Fibroblast of peridontal ligament (primary cell): ENCODE measurements at regions not wholly inside any gene's neighbourhood (a gene's known extent, or its start where the extent isn't known, plus 50 kb on each side); places are given as distances from the start of the nearest gene placed in this dataset.
"Not testable (repeated sequence)": the region's sequence is repeated elsewhere in the genome, so short reads cannot be mapped to it uniquely, and the experiment has no call there.

Source experiments
- DNase-seq: peaks from one replicate; pipeline ENCODE4 v3.0.0-alpha.2; 2010; ENCODE audit errors: extremely low read depth

DNA sequence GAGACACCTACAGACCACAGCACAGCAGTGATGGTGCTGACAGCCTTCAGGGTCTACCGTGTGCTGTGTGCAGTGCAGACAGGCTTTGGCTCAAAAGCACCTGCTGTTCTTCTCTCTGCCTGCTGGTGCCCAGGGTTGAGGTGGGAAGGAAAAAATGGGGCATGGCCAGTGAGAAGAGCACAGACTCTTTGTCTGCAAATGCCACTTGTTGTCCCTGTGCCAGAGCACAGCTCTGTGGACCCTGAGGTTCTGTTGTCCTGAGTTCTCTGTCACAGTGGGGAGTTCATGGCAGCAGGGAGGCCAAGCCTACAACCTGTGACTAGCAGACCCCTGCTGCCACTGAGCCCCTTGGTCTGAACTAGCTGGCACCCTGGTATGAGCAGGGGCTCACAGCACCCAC, 376.7 kb downstream of the GLRX3 start:
- DNase-seq = no peak

DNA sequence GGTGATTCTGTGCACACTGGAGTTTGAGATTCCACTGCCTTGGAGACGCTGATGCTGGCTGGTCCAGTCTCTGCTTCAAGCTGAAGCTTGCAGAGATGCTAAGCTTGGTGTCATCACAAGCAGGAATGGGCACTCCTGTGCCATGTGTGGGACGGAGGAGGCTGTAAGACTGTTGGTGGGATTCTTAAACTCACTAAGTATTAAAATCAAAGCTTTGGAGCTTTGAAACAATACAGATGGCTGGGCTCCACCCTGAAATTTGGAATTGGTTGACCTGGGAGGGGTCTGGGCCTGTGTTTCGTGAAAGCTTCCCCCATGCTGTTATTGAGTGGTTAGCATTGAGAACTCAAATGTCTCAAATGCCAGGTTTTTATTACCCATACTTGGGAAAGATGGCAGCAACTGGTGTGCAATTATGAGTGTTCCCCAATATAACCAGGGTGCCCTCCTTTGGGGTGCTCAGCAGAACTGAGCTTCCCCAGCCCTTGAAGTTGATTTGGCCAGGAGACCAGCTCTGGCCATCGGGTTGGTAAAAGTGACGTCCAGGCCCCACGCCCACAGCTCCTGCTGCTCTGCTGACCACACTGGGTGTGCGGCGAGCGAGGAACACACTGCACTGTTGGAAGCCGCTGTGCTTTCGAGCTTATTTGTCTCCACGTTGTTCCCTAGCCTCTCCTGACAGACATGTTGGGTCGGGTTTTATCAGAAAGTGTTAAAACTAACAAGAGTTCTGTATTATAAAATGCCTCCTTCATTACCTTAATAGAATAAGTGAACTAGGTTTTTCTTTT, 377.7 kb downstream of the GLRX3 start:
- no peak for DNase-seq

DNA sequence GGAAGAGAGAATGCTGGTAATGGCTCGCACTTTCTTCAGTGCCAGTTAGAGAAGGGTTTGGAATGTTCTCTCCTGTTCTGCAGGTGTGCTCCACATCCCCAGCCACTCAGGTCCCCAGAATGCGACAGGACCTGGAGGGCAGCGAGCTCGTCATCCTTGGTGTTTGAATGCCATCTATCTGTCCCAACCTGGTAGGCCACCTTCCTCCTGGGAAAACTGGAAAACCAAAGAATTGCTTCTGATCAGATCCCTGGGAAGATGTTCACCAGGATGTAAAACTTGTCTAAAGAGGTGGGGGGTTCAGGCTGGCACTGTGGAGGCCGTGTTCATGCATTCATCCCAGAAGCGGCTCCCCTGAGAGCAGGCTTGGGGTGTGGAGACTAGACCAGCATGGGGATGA, 379.5 kb downstream of the GLRX3 start:
- DNase-seq = no peak

DNA sequence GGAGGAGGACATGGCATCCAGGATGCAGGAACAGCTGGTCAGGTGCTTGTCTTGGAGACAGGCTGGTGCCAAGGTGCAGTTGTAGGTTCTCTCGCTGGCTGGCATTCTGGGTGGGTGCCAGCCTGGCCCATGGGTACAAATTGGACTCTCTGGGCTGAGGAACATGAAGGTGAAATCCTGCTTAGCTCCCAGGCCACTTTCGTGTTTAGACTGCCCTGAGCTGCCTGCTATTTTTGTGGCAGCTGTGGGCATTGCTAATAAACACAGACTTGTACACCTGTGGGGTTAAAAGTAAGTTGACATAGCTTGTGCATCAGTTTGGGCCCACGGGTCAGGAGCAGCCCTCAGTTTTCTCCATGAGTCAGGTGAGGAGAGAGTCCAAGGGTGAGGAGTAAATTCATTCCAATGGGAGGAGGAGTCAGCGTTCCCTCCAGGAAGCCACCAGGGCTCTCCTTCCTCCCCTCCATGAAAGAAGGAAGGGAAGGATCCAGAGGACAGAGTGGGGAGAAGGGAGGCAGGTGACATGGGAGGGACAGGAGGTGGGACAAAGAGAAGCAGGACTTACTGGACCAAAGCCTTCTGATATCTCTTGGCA, 380.0 kb downstream of the GLRX3 start:
- DNase-seq = no peak

DNA sequence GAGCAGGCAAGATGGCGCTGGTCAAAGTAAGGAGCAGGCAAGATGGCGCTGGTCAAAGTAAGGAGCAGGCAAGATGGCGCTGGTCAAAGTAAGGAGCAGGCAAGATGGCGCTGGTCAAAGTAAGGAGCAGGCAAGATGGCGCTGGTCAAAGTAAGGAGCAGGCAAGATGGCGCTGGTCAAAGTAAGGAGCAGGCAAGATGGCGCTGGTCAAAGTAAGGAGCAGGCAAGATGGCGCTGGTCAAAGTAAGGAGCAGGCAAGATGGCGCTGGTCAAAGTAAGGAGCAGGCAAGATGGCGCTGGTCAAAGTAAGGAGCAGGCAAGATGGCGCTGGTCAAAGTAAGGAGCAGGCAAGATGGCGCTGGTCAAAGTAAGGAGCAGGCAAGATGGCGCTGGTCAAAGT, 382.7 kb downstream of the GLRX3 start:
- not testable (repeated sequence) for DNase-seq

DNA sequence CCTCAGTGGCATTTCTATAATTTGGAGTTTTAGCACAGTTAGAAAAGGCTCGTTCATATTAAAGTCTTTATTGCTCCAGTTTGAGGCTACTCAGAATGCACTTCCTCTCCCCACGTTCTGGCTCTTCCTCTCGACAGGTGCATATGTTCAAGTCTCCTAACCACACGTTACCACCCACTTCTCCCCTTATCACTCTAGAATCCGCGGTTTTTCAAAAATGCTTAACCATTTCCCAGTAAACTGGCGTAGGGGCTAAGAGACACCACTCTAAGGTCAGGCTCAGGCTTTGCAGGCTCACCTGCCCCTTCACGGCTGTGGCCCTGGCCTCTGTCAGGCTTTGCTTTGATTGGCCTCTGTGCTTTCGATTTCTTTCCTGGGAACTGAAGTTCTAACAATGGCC, 383.6 kb downstream of the GLRX3 start:
- no peak for DNase-seq

DNA sequence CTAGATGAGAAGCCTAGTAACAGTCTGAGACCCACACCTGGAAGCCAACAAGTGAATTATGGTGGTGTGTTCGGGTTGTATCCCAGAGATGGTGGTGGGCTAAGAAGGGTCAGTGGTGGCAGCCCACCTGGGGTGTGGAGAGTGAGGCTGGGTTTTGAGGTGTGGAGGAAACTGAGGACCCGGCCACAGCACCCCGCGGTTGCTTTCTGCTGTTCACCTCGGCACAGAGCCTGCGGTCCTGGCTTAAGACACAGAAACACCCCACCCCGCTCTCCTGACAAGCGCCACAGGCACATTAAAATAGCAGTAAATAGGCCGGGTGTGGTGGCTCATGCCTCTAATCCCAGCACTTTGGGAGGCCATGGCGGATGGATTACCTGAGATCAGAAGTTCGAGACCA, 395.1 kb downstream of the GLRX3 start:
- DNase-seq = no peak

DNA sequence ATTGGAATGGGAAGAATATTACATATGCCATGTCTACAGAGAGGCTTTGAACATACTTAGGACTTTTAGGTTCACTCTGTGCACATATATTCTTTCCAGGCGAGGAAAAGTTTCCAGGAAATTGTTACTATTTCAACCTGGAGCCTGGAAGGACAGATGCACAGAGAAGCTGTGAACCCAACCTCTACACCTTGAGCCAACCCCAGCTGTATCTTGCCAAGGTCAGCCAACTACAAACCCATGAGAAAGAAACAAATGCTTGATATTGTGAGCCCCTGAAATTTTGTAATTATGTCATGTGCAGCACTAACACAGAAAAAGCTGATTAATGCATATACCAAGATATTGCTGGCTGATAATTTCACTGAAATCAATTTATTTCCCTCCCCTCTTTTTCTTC, 404.9 kb downstream of the GLRX3 start:
- no peak for DNase-seq

DNA sequence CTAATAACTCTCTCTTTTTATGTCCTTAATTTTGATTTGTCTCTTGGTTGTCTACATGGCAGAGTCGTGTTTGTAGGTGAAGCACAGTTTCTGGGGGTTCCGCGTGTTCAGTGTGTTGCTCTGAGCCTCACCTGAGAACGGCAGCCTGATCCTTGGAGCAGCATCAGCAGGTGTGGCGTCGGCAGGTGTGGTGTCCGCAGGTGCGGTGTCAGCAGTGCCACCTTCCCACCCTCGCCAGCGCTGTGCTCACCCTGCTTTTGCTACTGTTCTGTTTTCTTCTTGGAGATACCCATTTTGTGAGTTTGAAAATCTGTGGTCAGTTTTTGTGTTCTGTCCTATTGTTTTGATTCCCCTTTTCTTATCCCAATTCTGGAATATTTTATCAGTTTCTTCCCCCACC, 406.6 kb downstream of the GLRX3 start:
- DNase-seq = no peak

DNA sequence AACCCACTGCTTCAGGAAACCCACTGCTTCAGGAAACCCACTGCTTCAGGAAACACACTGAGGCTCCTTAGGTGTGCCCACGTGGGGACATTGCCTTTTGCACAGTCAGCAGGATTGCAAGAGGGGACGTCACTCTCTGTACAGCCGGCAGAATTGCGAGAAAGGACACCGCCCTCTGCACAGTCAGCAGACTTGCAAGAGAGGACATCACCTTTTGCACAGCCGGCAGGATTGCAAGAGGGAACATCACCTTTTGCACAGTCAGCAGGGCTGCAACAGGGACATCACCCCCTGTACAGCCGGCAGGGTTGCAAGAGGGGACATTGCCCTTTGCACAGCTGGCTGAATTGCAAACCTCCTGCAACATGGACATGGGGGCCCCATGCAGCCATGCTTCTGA, 407.6 kb downstream of the GLRX3 start:
- no peak for DNase-seq

DNA sequence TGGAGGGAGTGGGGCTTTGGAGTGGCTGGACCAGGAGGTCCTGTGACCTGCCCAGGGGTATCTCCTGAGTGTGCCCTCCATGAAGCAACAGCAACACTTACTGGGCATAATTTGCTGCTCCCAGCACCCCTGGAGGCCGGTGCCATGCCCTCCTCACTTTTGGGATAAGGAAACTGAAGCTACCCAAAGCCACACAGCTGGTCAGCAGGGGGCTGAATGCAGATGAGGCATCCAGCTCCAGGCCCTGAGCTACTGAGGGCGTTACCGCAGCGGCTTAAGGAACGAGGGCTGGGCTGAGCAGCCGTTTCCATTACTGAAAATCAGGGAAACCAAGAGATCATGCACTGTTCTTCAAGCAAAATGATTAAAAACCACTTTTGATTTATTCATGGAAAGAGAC, 408.9 kb downstream of the GLRX3 start:
- DNase-seq = no peak

DNA sequence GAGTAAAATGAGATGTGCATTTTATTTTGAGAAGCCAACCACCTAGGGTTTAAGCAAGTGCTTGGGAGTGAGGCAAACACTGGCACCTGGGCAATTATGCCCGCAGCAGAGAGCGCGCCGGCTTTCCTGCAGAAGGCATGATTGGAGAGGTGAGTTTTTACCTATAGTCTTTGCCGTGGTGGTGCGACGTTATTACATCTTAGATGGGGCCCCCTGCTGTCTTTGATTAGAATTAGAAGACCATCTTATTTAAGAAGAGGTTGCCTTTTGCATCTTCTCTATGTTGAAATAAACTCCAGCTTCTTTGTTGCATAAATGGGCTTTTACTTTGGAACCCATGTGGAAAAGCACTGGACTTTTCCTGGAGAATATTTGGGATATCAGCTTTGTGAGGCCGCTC, 409.5 kb downstream of the GLRX3 start:
- no peak for DNase-seq

DNA sequence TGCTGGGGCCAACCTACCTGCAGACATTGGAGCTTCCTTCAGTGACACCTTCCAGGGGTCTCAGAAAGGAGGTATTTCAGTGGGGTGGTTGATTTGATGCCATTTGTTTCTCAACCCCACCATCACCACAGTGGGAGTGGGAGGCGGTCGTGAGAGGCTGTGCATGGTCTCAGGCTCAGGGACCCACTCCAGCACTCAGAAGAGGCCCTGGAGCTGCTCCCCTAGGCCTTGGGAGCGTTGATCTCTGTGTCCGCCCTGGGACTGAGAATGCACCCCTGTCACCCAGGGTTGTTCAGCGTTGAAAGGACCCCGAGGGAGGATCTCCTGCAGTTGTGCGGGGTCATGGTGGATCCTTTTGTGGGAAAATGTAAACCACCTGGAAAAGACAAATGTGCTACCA, 410.6 kb downstream of the GLRX3 start:
- no peak for DNase-seq

DNA sequence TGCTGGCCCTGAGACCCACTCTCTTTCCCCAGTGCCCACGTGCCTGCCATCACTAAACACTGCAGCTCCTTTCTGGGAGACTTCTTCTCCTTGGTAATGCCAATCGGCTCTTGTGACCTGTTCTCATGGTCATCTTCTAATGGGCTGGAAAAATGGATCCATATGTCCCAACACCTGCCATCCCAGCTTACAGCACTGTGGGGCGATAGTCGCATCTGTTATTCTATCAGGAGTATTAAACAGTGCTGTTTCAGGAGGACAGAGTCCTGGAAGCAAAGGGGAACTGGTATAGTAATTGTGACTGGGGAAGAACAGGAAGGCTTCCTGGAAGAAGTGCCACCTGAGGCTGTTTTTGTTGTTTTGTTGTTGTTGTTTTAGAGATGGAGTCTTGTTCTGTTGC, 411.2 kb downstream of the GLRX3 start:
- DNase-seq = no peak

DNA sequence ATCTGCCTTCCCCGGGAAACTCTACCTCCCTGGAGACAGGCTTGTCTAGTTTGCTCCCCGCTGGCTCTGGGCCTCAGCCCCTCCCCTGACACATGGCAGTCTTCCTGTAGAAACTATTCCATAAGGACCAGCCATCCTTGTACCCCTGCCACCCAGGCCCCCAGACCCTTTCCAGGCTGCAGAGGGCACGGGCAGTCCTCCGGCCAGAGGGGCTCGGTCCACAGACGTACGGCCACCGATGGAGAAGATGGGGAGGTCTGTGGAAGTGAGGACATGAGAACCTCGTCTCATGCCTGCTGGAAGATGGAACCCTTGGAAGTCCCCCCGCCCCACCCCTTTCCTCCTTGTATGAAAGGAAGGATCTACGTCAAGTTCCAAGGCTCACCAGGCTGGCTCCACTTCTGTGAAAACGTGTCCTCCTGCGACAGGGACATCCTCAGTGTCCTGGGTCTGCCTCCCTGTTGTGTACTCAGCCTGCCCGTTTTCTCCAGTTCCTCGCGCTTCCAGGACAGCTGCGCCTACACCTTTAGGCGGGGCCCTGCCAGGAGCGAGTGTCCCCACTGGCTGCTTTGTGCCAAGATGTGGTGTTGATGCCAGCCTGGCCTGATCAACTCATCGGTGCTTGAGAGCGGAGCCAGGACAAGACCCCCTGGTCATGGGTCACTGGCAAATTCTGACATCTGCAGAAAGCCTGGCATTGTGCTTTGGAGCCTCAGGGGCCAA, 414.9 kb downstream of the GLRX3 start:
- DNase-seq = no peak

DNA sequence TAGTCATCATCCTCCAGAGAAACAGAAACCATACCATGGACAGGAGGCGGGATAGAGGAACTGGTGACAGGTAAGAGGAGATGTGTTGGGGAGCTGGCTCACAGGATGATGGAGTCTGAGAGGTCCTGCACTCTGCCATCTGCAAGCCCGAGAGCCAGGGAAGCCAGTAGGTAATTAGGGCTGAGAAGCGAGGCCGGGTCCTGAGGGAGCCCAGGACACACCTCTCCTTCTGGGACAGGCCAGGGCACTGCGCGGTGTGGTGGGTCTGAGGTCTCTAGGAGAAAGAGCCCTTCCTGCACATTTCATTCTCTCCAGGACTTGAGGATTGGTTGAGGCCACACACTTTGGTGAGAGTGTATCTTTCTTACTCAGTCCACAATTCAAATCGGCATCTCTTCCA, 415.5 kb downstream of the GLRX3 start:
- no peak for DNase-seq

DNA sequence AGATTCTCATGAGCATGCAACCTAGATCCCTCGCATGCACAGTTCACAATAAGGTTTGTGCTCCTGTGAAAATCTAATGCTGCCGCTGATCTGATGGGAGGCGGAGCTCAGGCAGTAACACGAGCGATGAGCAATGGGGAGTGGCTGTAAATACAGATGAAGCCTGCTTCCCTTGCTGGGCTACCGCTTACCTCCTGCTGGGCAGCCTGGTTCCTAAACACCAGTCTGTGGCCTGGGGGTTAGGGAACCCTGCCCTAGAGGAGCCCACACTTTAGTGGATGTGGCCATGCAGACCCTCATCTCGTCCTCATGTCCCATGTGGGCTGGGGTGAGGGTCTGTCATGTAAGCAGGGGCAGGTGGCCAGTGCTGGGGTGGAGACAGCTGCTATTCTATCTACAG, 417.6 kb downstream of the GLRX3 start:
- DNase-seq = no peak

DNA sequence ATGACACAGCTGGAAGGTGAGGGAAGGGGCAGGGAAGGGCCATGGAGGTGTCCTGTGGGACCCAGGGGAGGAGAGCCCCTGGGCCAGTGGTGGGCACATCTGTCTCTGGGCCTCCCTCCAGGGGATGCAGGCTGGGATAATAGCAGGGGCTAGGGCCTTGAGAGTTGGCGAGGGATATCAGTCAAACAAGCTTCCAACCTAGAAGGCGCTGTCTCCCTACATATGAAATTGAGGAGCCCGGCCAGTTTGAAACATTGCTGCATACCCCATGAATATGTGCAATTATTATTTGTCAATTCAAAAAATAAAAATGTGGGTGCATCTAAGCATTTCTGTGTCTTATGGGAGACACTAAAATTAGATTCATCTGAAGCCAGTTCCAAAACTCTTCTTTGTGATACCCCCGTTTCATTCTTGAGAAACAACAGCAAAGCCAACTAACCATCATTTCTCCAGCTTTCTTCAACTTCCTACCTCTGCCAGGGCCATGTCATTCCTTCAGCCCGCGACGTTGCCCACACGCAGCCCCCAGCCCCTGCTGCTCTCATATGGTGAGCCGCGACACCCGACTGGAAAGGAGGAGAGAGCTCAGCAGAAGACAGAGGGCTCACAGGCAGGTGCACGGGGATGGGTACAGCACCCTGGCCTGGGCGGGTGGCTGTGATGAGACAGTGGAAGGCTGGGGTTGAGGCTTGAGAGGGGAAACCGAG, 418.7 kb downstream of the GLRX3 start:
- no peak for DNase-seq

DNA sequence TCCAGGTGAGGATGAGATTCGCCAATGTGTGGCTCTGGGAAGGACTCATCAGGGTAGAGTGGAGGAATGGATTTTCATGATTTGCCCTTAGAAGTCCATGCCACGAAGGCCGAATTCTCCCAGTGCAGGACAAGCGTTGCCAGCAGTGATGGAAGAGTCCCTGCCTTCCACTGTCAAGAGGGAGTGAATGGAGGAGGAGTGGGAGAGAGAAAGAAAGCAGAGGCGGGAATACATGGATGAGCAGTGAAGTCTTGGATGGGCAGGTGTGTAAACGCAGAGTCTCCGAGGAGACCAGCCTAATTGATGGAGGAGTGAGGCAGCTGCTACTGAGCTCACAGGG, 419.2 kb downstream of the GLRX3 start:
- no peak for DNase-seq

DNA sequence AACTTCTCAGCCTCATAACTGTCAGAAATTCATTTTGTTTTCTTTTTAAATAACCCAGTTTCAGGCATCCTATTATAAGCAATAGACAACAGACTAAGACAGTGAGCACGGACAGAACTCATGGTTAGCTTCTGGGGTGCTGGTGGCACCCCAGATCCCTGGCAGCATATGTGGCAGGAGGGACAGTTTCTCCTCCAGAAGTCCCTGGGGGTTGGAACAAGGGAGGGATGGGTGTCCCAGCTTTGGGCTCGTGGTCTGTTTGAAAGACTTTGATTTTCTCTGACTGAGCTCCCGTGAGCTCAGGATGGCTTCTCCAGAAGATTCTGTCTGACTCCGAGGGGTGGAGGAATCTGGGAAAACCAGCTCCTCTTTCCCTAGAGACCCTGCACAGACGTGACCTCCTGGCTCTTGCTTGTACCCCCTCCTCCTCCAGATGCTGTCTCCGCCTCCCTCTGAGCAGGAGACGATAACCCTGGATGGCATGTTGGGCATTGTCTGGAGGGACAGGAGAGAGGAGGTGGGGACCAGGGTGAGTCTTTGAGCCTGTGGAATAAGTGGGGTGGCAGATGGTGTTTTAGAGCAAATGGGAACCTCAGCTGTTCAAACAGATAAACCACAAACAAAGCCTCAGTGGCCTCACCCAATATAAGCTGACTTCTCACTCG, 421.1 kb downstream of the GLRX3 start:
- no peak for DNase-seq

DNA sequence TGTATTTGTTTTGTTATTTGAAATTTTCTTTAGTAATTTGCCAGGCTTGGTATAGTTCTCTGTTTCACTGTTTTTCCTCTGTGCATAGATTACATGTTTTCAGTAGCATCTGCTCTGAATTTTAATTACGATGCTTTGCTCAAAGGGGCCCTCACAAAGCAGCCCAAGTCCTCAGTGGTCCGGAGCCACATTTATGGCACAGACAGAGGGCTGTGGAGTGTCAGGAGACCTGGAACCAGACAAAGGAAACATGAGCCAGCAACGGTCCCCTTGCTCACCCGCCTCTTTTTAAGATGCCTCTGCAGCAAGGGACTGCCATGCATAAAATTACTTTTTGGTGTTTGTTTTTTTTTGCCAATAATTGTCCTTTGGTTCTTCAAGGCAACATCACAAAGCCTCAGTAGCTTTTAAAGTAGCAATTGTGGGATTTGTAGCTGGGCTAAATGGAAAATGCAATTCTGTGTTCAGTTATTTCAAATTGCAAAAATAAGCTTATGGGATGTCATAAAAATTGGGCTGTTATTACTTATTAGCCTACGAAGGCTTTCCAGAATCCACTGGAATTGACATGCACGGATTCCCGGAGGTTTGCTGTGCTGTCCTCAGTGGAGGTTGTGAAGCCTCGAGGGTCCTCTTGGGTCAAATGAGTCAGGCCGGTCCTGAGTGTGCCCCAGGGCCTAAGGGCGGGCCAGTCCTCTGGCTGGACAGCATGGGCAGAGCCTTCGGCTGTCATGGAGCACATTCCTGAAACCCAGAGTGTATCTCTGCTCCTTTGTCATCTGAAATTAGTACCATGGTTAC, 422.8 kb downstream of the GLRX3 start:
- DNase-seq = no peak
